Panc1 (cell line): ENCODE measurements at regions not wholly inside any gene's neighbourhood (a gene's known extent, or its start where the extent isn't known, plus 50 kb on each side); places are given as distances from the start of the nearest gene placed in this dataset.

Experiments
- TCF7L2 ChIP-seq: IDR thresholded peaks from 2 replicates; pipeline ENCODE4 v1.6.1; 2011; ENCODE audit warnings: mild to moderate bottlenecking, low read depth, low read length, inconsistent platforms
- TF ChIP-seq, protein P1 (sequence below): fragments of 450-650 bp; IDR thresholded peaks from 2 replicates; pipeline ENCODE4 v1.5.1; 2017; ENCODE audit warnings: mild to moderate bottlenecking

DNA sequence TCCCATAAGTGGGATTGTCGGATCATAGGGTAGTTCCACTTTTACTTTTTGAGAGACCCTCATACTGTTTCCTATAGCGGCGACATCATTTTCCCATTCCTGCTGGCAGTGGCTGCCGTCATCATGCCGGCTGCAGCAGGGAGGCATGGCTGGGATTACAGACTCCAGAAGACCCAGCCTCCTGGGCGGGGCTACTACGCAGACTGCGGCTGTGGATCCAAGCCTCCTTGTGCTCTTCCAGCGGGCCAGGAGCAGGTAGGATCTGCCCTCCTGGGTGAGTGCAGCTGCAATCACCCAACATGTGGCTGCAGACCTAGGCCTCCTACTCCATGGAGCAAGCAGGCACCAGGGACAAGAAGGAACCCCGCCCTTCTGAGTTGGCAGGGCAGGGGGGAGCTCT, 359.2 kb downstream of the GALR1 start:
- no peak for TF ChIP-seq TCF7L2
- TF ChIP-seq, protein P1, sequence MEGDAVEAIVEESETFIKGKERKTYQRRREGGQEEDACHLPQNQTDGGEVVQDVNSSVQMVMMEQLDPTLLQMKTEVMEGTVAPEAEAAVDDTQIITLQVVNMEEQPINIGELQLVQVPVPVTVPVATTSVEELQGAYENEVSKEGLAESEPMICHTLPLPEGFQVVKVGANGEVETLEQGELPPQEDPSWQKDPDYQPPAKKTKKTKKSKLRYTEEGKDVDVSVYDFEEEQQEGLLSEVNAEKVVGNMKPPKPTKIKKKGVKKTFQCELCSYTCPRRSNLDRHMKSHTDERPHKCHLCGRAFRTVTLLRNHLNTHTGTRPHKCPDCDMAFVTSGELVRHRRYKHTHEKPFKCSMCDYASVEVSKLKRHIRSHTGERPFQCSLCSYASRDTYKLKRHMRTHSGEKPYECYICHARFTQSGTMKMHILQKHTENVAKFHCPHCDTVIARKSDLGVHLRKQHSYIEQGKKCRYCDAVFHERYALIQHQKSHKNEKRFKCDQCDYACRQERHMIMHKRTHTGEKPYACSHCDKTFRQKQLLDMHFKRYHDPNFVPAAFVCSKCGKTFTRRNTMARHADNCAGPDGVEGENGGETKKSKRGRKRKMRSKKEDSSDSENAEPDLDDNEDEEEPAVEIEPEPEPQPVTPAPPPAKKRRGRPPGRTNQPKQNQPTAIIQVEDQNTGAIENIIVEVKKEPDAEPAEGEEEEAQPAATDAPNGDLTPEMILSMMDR: no peak
